ENCODE measurements at regions not wholly inside any gene's neighbourhood (a gene's known extent, or its start where the extent isn't known, plus 50 kb on each side); places are given as distances from the start of the nearest gene placed in this dataset.
"Not testable (repeated sequence)": the region's sequence is repeated elsewhere in the genome, so short reads cannot be mapped to it uniquely, and the experiment has no call there.

- no peak overlapping the region for H3K4me2 ChIP-seq
- H3K9me3 ChIP-seq (ENCODE audit: insufficient read depth, low read depth) = no peaks in the 10 kb centered on the region
- DNase-seq = no peak
- no peak overlapping the region for H3K4me3 ChIP-seq
- ChIA-PET POLR2A (ENCODE audit: unreplicated experiment) (no interaction called here), CTCF (no interaction called here)
- no peak overlapping the region for H3K27ac ChIP-seq
- no peaks in the 10 kb centered on the region for H3K9me2 ChIP-seq (ENCODE audit: insufficient read depth)
- intact Hi-C loops (cut with micrococcal nuclease; ENCODE audit: unreplicated experiment) = no loop called here
- no peaks in the 10 kb centered on the region for H4K20me1 ChIP-seq (ENCODE audit: insufficient read depth)
- no peak for TF ChIP-seq CTCF (conservative IDR thresholded peaks at IDR 0.05)
- no peak for TF ChIP-seq EZH2 (IDR thresholded peaks at IDR 0.05; ENCODE audit: low read depth)
- H3K79me2 ChIP-seq (ENCODE audit: low read depth) = no peaks in the 10 kb centered on the region
- no peaks in the 10 kb centered on the region for H3K36me3 ChIP-seq (ENCODE audit: low read depth)
- peaks cover 9% of the 10 kb centered on the region for H3K27me3 ChIP-seq (ENCODE audit: insufficient read depth, low read depth)
- H2AFZ ChIP-seq = no peak overlapping the region
- no peaks in the 10 kb centered on the region for H3K4me1 ChIP-seq (replicated peaks; ENCODE audit: insufficient read depth)
- H3F3A ChIP-seq (ENCODE audit: insufficient read depth, low read depth) = no peaks in the 10 kb centered on the region
- no TSS peak for BruUV-seq (replicated peaks)
Measured at GRCh38 chr4:17020901-17021300, 122.5 kb upstream of the LDB2 start.

GRCh38 chr4:17020451-17020850 lies 122.0 kb upstream of the LDB2 start:
- TF ChIP-seq CTCF (conservative IDR thresholded peaks at IDR 0.05) (no peak), EZH2 (IDR thresholded peaks at IDR 0.05; ENCODE audit: low read depth) (no peak)
- no peaks in the 10 kb centered on the region for H3K36me3 ChIP-seq (ENCODE audit: low read depth)
- CTCF ChIA-PET = no interaction called here

GRCh38 chr4:17018621-17019020 lies 120.2 kb upstream of the LDB2 start:
- BruUV-seq (replicated peaks); H4K20me1 ChIP-seq (ENCODE audit: insufficient read depth); H3K27ac ChIP-seq; H3F3A ChIP-seq (ENCODE audit: insufficient read depth, low read depth); H3K79me2 ChIP-seq (ENCODE audit: low read depth); POLR2A ChIA-PET (ENCODE audit: unreplicated experiment); H3K4me3 ChIP-seq; CTCF ChIA-PET; intact Hi-C loops (cut with micrococcal nuclease; ENCODE audit: unreplicated experiment); DNase-seq; H3K36me3 ChIP-seq (ENCODE audit: low read depth); H3K4me1 ChIP-seq (replicated peaks; ENCODE audit: insufficient read depth); H3K4me2 ChIP-seq; H3K9me2 ChIP-seq (ENCODE audit: insufficient read depth); H3K9me3 ChIP-seq (ENCODE audit: insufficient read depth, low read depth); H2AFZ ChIP-seq: not testable (repeated sequence)
- H3K27me3 ChIP-seq (ENCODE audit: insufficient read depth, low read depth) = peaks cover 11% of the 10 kb centered on the region

More at GRCh38 chr4:17020451-17020850, 122.0 kb upstream of the LDB2 start:
- Histone ChIP-seq H3K27me3 (ENCODE audit: insufficient read depth, low read depth) (peaks cover 9% of the 10 kb centered on the region), H3K4me3 (no peak overlapping the region), H3K9me3 (ENCODE audit: insufficient read depth, low read depth) (no peaks in the 10 kb centered on the region), H3K9me2 (ENCODE audit: insufficient read depth) (no peaks in the 10 kb centered on the region), H3K27ac (no peak overlapping the region), H3K79me2 (ENCODE audit: low read depth) (no peaks in the 10 kb centered on the region), H3F3A (ENCODE audit: insufficient read depth, low read depth) (no peaks in the 10 kb centered on the region), H4K20me1 (ENCODE audit: insufficient read depth) (no peaks in the 10 kb centered on the region), H3K4me2 (no peak overlapping the region), H3K4me1 (replicated peaks; ENCODE audit: insufficient read depth) (no peaks in the 10 kb centered on the region), H2AFZ (no peak overlapping the region)
- DNase-seq = no peak
- POLR2A ChIA-PET (ENCODE audit: unreplicated experiment) = no interaction called here
- BruUV-seq (replicated peaks) = no TSS peak
- intact Hi-C loops (cut with micrococcal nuclease; ENCODE audit: unreplicated experiment) = no loop called here

- Histone ChIP-seq H3K4me3 (no peak overlapping the region), H3K79me2 (ENCODE audit: low read depth) (no peaks in the 10 kb centered on the region), H3K27me3 (ENCODE audit: insufficient read depth, low read depth) (peaks cover 11% of the 10 kb centered on the region), H4K20me1 (ENCODE audit: insufficient read depth) (no peaks in the 10 kb centered on the region), H3K9me3 (ENCODE audit: insufficient read depth, low read depth) (no peaks in the 10 kb centered on the region), H2AFZ (no peak overlapping the region), H3K36me3 (ENCODE audit: low read depth) (no peaks in the 10 kb centered on the region), H3K4me1 (replicated peaks; ENCODE audit: insufficient read depth) (no peaks in the 10 kb centered on the region), H3F3A (ENCODE audit: insufficient read depth, low read depth) (no peaks in the 10 kb centered on the region), H3K4me2 (no peak overlapping the region), H3K9me2 (ENCODE audit: insufficient read depth) (no peaks in the 10 kb centered on the region), H3K27ac (no peak overlapping the region)
- ChIA-PET CTCF (no interaction called here), POLR2A (ENCODE audit: unreplicated experiment) (no interaction called here)
- BruUV-seq (replicated peaks) = no TSS peak
- TF ChIP-seq CTCF (conservative IDR thresholded peaks at IDR 0.05) = no peak
- intact Hi-C loops (cut with micrococcal nuclease; ENCODE audit: unreplicated experiment) = no loop called here
- no peak for DNase-seq
Measured at GRCh38 chr4:17018013-17018412, 119.6 kb upstream of the LDB2 start.
